NB4 (cell line): ENCODE measurements at regions not wholly inside any gene's neighbourhood (a gene's known extent, or its start where the extent isn't known, plus 50 kb on each side); places are given as distances from the start of the nearest gene placed in this dataset.

Experiments
- MYC ChIP-seq: IDR thresholded peaks from 2 replicates; pipeline ENCODE4 v1.6.1; 2011; ENCODE audit warnings: low read depth, low read length
- POLR2A ChIP-seq: IDR thresholded peaks from 2 replicates; pipeline ENCODE4 v1.6.1; 2011; ENCODE audit warnings: mild to moderate bottlenecking; ENCODE audit not compliant: insufficient read length; ENCODE audit errors: extremely low read depth
- TF ChIP-seq, protein P1 (sequence below): IDR thresholded peaks from one replicate; pipeline ENCODE4 v1.5.1; 2012; ENCODE audit warnings: low read depth, low read length

DNA sequence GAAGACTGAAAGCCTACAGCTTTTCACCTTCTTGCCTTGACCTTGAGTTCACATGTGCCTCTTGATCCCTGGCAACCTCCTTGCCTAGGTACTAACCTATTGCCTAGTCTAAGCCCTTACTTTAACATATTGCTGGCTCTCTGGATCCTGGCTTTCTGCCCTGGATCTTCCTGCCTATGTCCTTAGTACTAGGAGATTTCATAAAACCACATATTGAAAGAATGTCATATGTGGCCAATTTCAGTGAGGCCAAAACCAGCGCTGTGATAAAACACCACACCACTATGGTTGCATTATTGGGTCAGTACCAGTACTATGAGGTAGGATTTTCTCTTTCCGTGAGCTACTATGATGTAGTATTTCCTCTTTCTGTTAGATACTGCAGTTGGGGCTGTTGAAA lies 80.4 kb downstream of the CT47B1 start:
- TF ChIP-seq, protein P1, sequence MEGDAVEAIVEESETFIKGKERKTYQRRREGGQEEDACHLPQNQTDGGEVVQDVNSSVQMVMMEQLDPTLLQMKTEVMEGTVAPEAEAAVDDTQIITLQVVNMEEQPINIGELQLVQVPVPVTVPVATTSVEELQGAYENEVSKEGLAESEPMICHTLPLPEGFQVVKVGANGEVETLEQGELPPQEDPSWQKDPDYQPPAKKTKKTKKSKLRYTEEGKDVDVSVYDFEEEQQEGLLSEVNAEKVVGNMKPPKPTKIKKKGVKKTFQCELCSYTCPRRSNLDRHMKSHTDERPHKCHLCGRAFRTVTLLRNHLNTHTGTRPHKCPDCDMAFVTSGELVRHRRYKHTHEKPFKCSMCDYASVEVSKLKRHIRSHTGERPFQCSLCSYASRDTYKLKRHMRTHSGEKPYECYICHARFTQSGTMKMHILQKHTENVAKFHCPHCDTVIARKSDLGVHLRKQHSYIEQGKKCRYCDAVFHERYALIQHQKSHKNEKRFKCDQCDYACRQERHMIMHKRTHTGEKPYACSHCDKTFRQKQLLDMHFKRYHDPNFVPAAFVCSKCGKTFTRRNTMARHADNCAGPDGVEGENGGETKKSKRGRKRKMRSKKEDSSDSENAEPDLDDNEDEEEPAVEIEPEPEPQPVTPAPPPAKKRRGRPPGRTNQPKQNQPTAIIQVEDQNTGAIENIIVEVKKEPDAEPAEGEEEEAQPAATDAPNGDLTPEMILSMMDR: no peak
- TF ChIP-seq POLR2A (no peak), MYC (no peak)
